Calu3 (cell line): ENCODE measurements at regions not wholly inside any gene's neighbourhood (a gene's known extent, or its start where the extent isn't known, plus 50 kb on each side); places are given as distances from the start of the nearest gene placed in this dataset.

Source experiments
- BruUV-seq: library from RNA; stranded (reverse); fragments of 400-500 nt; replicated peaks from 2 replicates; lab custom pipeline; 2021; lab: Mats Ljungman, UMichigan
- CTCF ChIA-PET: fragments of 300-600 bp; sonication (Branson Sonifier 250); formaldehyde crosslinking; loops from one replicate; lab custom pipeline; 2022; ENCODE audit warnings: antibody characterized with exemption; lab: Charles Lee
- DNase-seq: peaks from one replicate; pipeline ENCODE4 v3.0.0; 2022
- H3K27ac Mint-ChIP-seq: one replicate; pipeline ENCODE4 v1.8.0; 2022; ENCODE audit warnings: mixed read lengths; ENCODE audit not compliant: unreplicated experiment
- H3K27me3 Mint-ChIP-seq: one replicate; pipeline ENCODE4 v1.8.0; 2022; ENCODE audit warnings: mixed read lengths; ENCODE audit not compliant: unreplicated experiment
- H3K36me3 Mint-ChIP-seq: one replicate; pipeline ENCODE4 v1.8.0; 2022; ENCODE audit warnings: mild to moderate bottlenecking, moderate library complexity, mixed read lengths; ENCODE audit not compliant: insufficient read depth, unreplicated experiment
- H3K4me1 Mint-ChIP-seq: one replicate; pipeline ENCODE4 v1.8.0; 2022; ENCODE audit warnings: mild to moderate bottlenecking, low read depth, mixed read lengths; ENCODE audit not compliant: unreplicated experiment
- H3K4me3 Mint-ChIP-seq: one replicate; pipeline ENCODE4 v1.8.0; 2022; ENCODE audit warnings: mild to moderate bottlenecking, low read depth, moderate library complexity, mixed read lengths; ENCODE audit not compliant: unreplicated experiment
- H3K9me3 Mint-ChIP-seq: one replicate; pipeline ENCODE4 v1.8.0; 2022; ENCODE audit warnings: low read depth, mixed read lengths; ENCODE audit not compliant: unreplicated experiment
- CTCF ChIP-seq: fragments of 200-600 bp; IDR thresholded peaks from one replicate; pipeline ENCODE4 v1.8.0; 2022; ENCODE audit warnings: antibody characterized with exemption; ENCODE audit not compliant: unreplicated experiment
- intact Hi-C: fragments of 100-400 bp; cut with micrococcal nuclease; formaldehyde crosslinking; loops from one replicate; pipeline ENCODE4 v1.10.0; 2022; ENCODE audit not compliant: unreplicated experiment

- H3K9me3 Mint-ChIP-seq = no peaks in the 10 kb centered on the region
- peaks cover 52% of the 10 kb centered on the region for H3K27me3 Mint-ChIP-seq
- CTCF ChIA-PET = interaction anchor here (0.6 kb wide), 1 partner anchor 357 kb away, joined by 3 read pairs; no protein-coding TSS in a partner anchor
- no peak for TF ChIP-seq CTCF
- intact Hi-C loops = no loop called here
- DNase-seq = no peak
- no TSS peak for BruUV-seq
- no peak overlapping the region for H3K4me3 Mint-ChIP-seq
- H3K36me3 Mint-ChIP-seq = no peaks in the 10 kb centered on the region
- no peak overlapping the region for H3K27ac Mint-ChIP-seq
- H3K4me1 Mint-ChIP-seq = no peaks in the 10 kb centered on the region
Measured at GRCh38 chr1:58238846-58239245, 307.7 kb downstream of the OMA1 start.

GRCh38 chr1:58233729-58234128 is 312.8 kb downstream of the OMA1 start:
- Mint-ChIP-seq H3K4me1 (no peaks in the 10 kb centered on the region), H3K27me3 (peaks cover 85% of the 10 kb centered on the region), H3K9me3 (no peaks in the 10 kb centered on the region), H3K36me3 (no peaks in the 10 kb centered on the region), H3K4me3 (no peak overlapping the region), H3K27ac (no peak overlapping the region)
- no peak for DNase-seq
- CTCF ChIA-PET = no interaction called here
- intact Hi-C loops = no loop called here
- TF ChIP-seq CTCF = no peak
- no TSS peak for BruUV-seq

- intact Hi-C loops = no loop called here
- Mint-ChIP-seq H3K4me1 (no peaks in the 10 kb centered on the region), H3K36me3 (no peaks in the 10 kb centered on the region), H3K27ac (no peak overlapping the region), H3K9me3 (no peaks in the 10 kb centered on the region), H3K27me3 (peaks cover 84% of the 10 kb centered on the region), H3K4me3 (no peak overlapping the region)
- CTCF ChIA-PET = no interaction called here
- BruUV-seq = no TSS peak
- no peak for TF ChIP-seq CTCF
- no peak for DNase-seq
Measured at GRCh38 chr1:58231204-58231603, 315.3 kb downstream of the OMA1 start.

GRCh38 chr1:58227604-58228003 is 318.9 kb downstream of the OMA1 start:
- peaks cover 66% of the 10 kb centered on the region for H3K27me3 Mint-ChIP-seq
- no peak for TF ChIP-seq CTCF
- H3K27ac Mint-ChIP-seq = no peak overlapping the region
- intact Hi-C loops = no loop called here
- no peaks in the 10 kb centered on the region for H3K36me3 Mint-ChIP-seq
- CTCF ChIA-PET = no interaction called here
- no peak overlapping the region for H3K4me3 Mint-ChIP-seq
- H3K4me1 Mint-ChIP-seq = no peaks in the 10 kb centered on the region
- DNase-seq = no peak
- no peaks in the 10 kb centered on the region for H3K9me3 Mint-ChIP-seq
- no TSS peak for BruUV-seq
